ENCODE measurements at regions not wholly inside any gene's neighbourhood (a gene's known extent, or its start where the extent isn't known, plus 50 kb on each side); places are given as distances from the start of the nearest gene placed in this dataset.

GRCh38 chr20:60500038-60500701, 541.9 kb downstream of the CDH26 start:
- DNase-seq (ENCODE audit: low read depth) = no peak

GRCh38 chr20:60501048-60501447, 542.8 kb downstream of the CDH26 start:
- DNase-seq (ENCODE audit: low read depth) = no peak

- DNase-seq (ENCODE audit: low read depth) = no peak
Measured at GRCh38 chr20:60502881-60503280, 544.7 kb downstream of the CDH26 start.

- no peak for DNase-seq (ENCODE audit: low read depth)
Measured at GRCh38 chr20:60505423-60505822, 547.2 kb downstream of the CDH26 start.

GRCh38 chr20:60506061-60506460, 547.8 kb downstream of the CDH26 start:
- no peak for DNase-seq (ENCODE audit: low read depth)

GRCh38 chr20:60507087-60507694, 549.0 kb downstream of the CDH26 start:
- no peak for DNase-seq (ENCODE audit: low read depth)

- DNase-seq (ENCODE audit: low read depth) = no peak
Measured at GRCh38 chr20:60509407-60509806, 551.2 kb downstream of the CDH26 start.

GRCh38 chr20:60510356-60510755, 552.1 kb downstream of the CDH26 start:
- no peak for DNase-seq (ENCODE audit: low read depth)

- DNase-seq (ENCODE audit: low read depth) = peak; percentile 90
Measured at GRCh38 chr20:60512443-60512842, 554.2 kb downstream of the CDH26 start.

GRCh38 chr20:60513141-60513540, 554.9 kb downstream of the CDH26 start:
- DNase-seq (ENCODE audit: low read depth) = no peak

GRCh38 chr20:60516442-60516841, 558.2 kb downstream of the CDH26 start:
- DNase-seq (ENCODE audit: low read depth) = no peak

GRCh38 chr20:60518022-60518421, 559.8 kb downstream of the CDH26 start:
- DNase-seq (ENCODE audit: low read depth) = no peak

GRCh38 chr20:60525397-60525796, 567.2 kb downstream of the CDH26 start:
- no peak for DNase-seq (ENCODE audit: low read depth)

GRCh38 chr20:60527656-60528055, 569.4 kb downstream of the CDH26 start:
- DNase-seq (ENCODE audit: low read depth) = no peak

- no peak for DNase-seq (ENCODE audit: low read depth)
Measured at GRCh38 chr20:60528141-60528540, 569.9 kb downstream of the CDH26 start.

- no peak for DNase-seq (ENCODE audit: low read depth)
Measured at GRCh38 chr20:60529149-60529548, 570.9 kb downstream of the CDH26 start.

GRCh38 chr20:60535211-60535610, 577.0 kb downstream of the CDH26 start:
- DNase-seq (ENCODE audit: low read depth) = no peak

GRCh38 chr20:60540591-60540990, 582.4 kb downstream of the CDH26 start:
- no peak for DNase-seq (ENCODE audit: low read depth)

- DNase-seq (ENCODE audit: low read depth) = no peak
Measured at GRCh38 chr20:60541991-60542390, 583.8 kb downstream of the CDH26 start.

GRCh38 chr20:60543598-60543997, 585.4 kb downstream of the CDH26 start:
- no peak for DNase-seq (ENCODE audit: low read depth)

GRCh38 chr20:60553095-60553494, 594.9 kb downstream of the CDH26 start:
- no peak for DNase-seq (ENCODE audit: low read depth)

- DNase-seq (ENCODE audit: low read depth) = no peak
Measured at GRCh38 chr20:60558486-60558885, 600.3 kb downstream of the CDH26 start.

GRCh38 chr20:60559462-60559861, 601.2 kb downstream of the CDH26 start:
- DNase-seq (ENCODE audit: low read depth) = no peak
